ENCODE measurements at regions not wholly inside any gene's neighbourhood (a gene's known extent, or its start where the extent isn't known, plus 50 kb on each side); places are given as distances from the start of the nearest gene placed in this dataset.
A peak's percentile ranks its signal among the peaks of the same experiment; 100 is the strongest.

GRCh38 chr5:158413122-158413680 lies 554.3 kb upstream of the CLINT1 start:
- no peak for DNase-seq (ENCODE audit: low read depth in 4 of 4, low spot score in 1 of 4)

GRCh38 chr5:158410976-158411375 lies 552.0 kb upstream of the CLINT1 start:
- no peak for DNase-seq (ENCODE audit: low read depth in 4 of 4, low spot score in 1 of 4)

- no peak for DNase-seq (ENCODE audit: low read depth in 4 of 4, low spot score in 1 of 4)
Measured at GRCh38 chr5:158409507-158409906, 550.6 kb upstream of the CLINT1 start.

GRCh38 chr5:158407824-158408195 lies 548.9 kb upstream of the CLINT1 start:
- DNase-seq (ENCODE audit: low read depth in 4 of 4, low spot score in 1 of 4), result no peak

GRCh38 chr5:158406884-158407823 lies 548.2 kb upstream of the CLINT1 start:
- DNase-seq (ENCODE audit: low read depth in 4 of 4, low spot score in 1 of 4), result no peak

GRCh38 chr5:158398360-158399201 lies 539.6 kb upstream of the CLINT1 start:
- DNase-seq (ENCODE audit: low read depth in 4 of 4, low spot score in 1 of 4), result no peak

GRCh38 chr5:158397278-158397677 lies 538.3 kb upstream of the CLINT1 start:
- no peak for DNase-seq (ENCODE audit: low read depth in 4 of 4, low spot score in 1 of 4)

GRCh38 chr5:158394102-158394501 lies 535.2 kb upstream of the CLINT1 start:
- no peak for DNase-seq (ENCODE audit: low read depth in 4 of 4, low spot score in 1 of 4)

GRCh38 chr5:158393457-158393856 lies 534.5 kb upstream of the CLINT1 start:
- DNase-seq (ENCODE audit: low read depth in 4 of 4, low spot score in 1 of 4), result no peak

GRCh38 chr5:158392753-158393152 lies 533.8 kb upstream of the CLINT1 start:
- DNase-seq (ENCODE audit: low read depth in 4 of 4, low spot score in 1 of 4), result no peak

GRCh38 chr5:158390577-158390976 lies 531.6 kb upstream of the CLINT1 start:
- no peak for DNase-seq (ENCODE audit: low read depth in 4 of 4, low spot score in 1 of 4)

- no peak for DNase-seq (ENCODE audit: low read depth in 4 of 4, low spot score in 1 of 4)
Measured at GRCh38 chr5:158389786-158390185, 530.8 kb upstream of the CLINT1 start.

- no peak for DNase-seq (ENCODE audit: low read depth in 4 of 4, low spot score in 1 of 4)
Measured at GRCh38 chr5:158388021-158388420, 529.1 kb upstream of the CLINT1 start.

GRCh38 chr5:158387499-158387898 lies 528.6 kb upstream of the CLINT1 start:
- no peak for DNase-seq (ENCODE audit: low read depth in 4 of 4, low spot score in 1 of 4)

GRCh38 chr5:158385982-158386381 lies 527.0 kb upstream of the CLINT1 start:
- DNase-seq (ENCODE audit: low read depth in 4 of 4, low spot score in 1 of 4), result no peak

- no peak for DNase-seq (ENCODE audit: low read depth in 4 of 4, low spot score in 1 of 4)
Measured at GRCh38 chr5:158384535-158385481, 525.9 kb upstream of the CLINT1 start.

- DNase-seq (ENCODE audit: low read depth in 4 of 4, low spot score in 1 of 4), result no peak
Measured at GRCh38 chr5:158383486-158383885, 524.5 kb upstream of the CLINT1 start.

GRCh38 chr5:158382473-158382872 lies 523.5 kb upstream of the CLINT1 start:
- DNase-seq (ENCODE audit: low read depth in 4 of 4, low spot score in 1 of 4), result peak in 1 of 4 experiments; percentile 18

GRCh38 chr5:158381614-158382160 lies 522.7 kb upstream of the CLINT1 start:
- no peak for DNase-seq (ENCODE audit: low read depth in 4 of 4, low spot score in 1 of 4)

GRCh38 chr5:158380661-158381060 lies 521.7 kb upstream of the CLINT1 start:
- no peak for DNase-seq (ENCODE audit: low read depth in 4 of 4, low spot score in 1 of 4)

All from stimulated activated CD4-positive, alpha-beta T cell treated with anti-CD3 and anti-CD28 coated beads, Interleukin-1b, Interleukin-23, amount 100 ng/mL, for 24 hours (primary cell).